Skeletal muscle tissue (tissue), 3 donors: ENCODE measurements at regions not wholly inside any gene's neighbourhood (a gene's known extent, or its start where the extent isn't known, plus 50 kb on each side); places are given as distances from the start of the nearest gene placed in this dataset.

Source experiments
- H3K27ac ChIP-seq: one replicate; pipeline ENCODE4 v1.7.0; 2013; ENCODE audit warnings: mild to moderate bottlenecking, low read depth, low read length, inconsistent platforms
- H3K27me3 ChIP-seq, 3 donors: one replicate each; pipeline ENCODE4 v1.7.0; 2013; ENCODE audit warnings: low read length in 3 of 3; ENCODE audit not compliant: control insufficient read depth in 3 of 3, insufficient read depth in 3 of 3
- H3K36me3 ChIP-seq, 3 donors: one replicate each; pipeline ENCODE4 v1.7.0; 2013; ENCODE audit warnings: low read length in 3 of 3; ENCODE audit not compliant: control insufficient read depth in 3 of 3, insufficient read depth in 3 of 3
- H3K4me1 ChIP-seq, 3 donors: one replicate each; pipeline ENCODE4 v1.7.0; 2013; ENCODE audit warnings: low read length in 3 of 3, mild to moderate bottlenecking in 3 of 3; ENCODE audit not compliant: control insufficient read depth in 3 of 3, insufficient read depth in 3 of 3
- H3K4me3 ChIP-seq, 3 donors: one replicate each; pipeline ENCODE4 v1.7.0; 2013; ENCODE audit warnings: low read length in 3 of 3
- H3K9ac ChIP-seq, 3 donors: one replicate each; pipeline ENCODE4 v1.7.0; 2013; ENCODE audit warnings: low read length in 3 of 3, mild to moderate bottlenecking in 3 of 3, moderate library complexity in 2 of 3, low read depth in 1 of 3
- H3K9me3 ChIP-seq, 3 donors: one replicate each; pipeline ENCODE4 v1.7.0; 2013; ENCODE audit warnings: low read length in 3 of 3; ENCODE audit not compliant: control insufficient read depth in 3 of 3
- donor health status: Osteomylitis.

GRCh38 chr3:5729852-5730251 is 542.3 kb downstream of the EDEM1 start:
- Histone ChIP-seq H3K4me1 (no peaks in the 10 kb centered on the region), H3K27ac (no peak overlapping the region), H3K9me3 (no peaks in the 10 kb centered on the region), H3K36me3 (no peaks in the 10 kb centered on the region), H3K4me3 (no peak overlapping the region), H3K9ac (no peak overlapping the region), H3K27me3 (no peaks in the 10 kb centered on the region)

- no peaks in the 10 kb centered on the region for H3K4me1 ChIP-seq
- no peak overlapping the region for H3K4me3 ChIP-seq
Measured at GRCh38 chr3:5731100-5731499, 543.6 kb downstream of the EDEM1 start.

GRCh38 chr3:5732081-5732480 is 544.6 kb downstream of the EDEM1 start:
- Histone ChIP-seq H3K36me3 (no peaks in the 10 kb centered on the region), H3K27me3 (no peaks in the 10 kb centered on the region), H3K27ac (no peak overlapping the region), H3K4me3 (no peak overlapping the region), H3K4me1 (no peaks in the 10 kb centered on the region), H3K9me3 (no peaks in the 10 kb centered on the region), H3K9ac (no peak overlapping the region)

More at GRCh38 chr3:5731100-5731499, 543.6 kb downstream of the EDEM1 start:
- Histone ChIP-seq H3K27ac (no peak overlapping the region), H3K27me3 (no peaks in the 10 kb centered on the region), H3K36me3 (no peaks in the 10 kb centered on the region), H3K9ac (no peak overlapping the region), H3K9me3 (no peaks in the 10 kb centered on the region)

GRCh38 chr3:5733995-5734394 is 546.5 kb downstream of the EDEM1 start:
- Histone ChIP-seq H3K9ac (no peak overlapping the region), H3K36me3 (no peaks in the 10 kb centered on the region), H3K4me3 (no peak overlapping the region), H3K27me3 (no peaks in the 10 kb centered on the region), H3K4me1 (no peaks in the 10 kb centered on the region), H3K27ac (no peak overlapping the region), H3K9me3 (no peaks in the 10 kb centered on the region)

- H3K4me3 ChIP-seq, result no peak overlapping the region
- H3K9me3 ChIP-seq, result no peaks in the 10 kb centered on the region
- no peaks in the 10 kb centered on the region for H3K27me3 ChIP-seq
- no peak overlapping the region for H3K9ac ChIP-seq
- H3K36me3 ChIP-seq, result no peaks in the 10 kb centered on the region
- H3K27ac ChIP-seq, result no peak overlapping the region
- H3K4me1 ChIP-seq, result no peaks in the 10 kb centered on the region
Measured at GRCh38 chr3:5735896-5736295, 548.4 kb downstream of the EDEM1 start.

GRCh38 chr3:5739299-5739935 is 551.9 kb downstream of the EDEM1 start:
- H3K36me3 ChIP-seq, result no peaks in the 10 kb centered on the region
- no peak overlapping the region for H3K4me3 ChIP-seq
- H3K9ac ChIP-seq, result no peak overlapping the region
- H3K27ac ChIP-seq, result no peak overlapping the region
- H3K27me3 ChIP-seq, result no peaks in the 10 kb centered on the region
- no peaks in the 10 kb centered on the region for H3K4me1 ChIP-seq
- H3K9me3 ChIP-seq, result no peaks in the 10 kb centered on the region

GRCh38 chr3:5739949-5740348 is 552.4 kb downstream of the EDEM1 start:
- Histone ChIP-seq H3K27ac (no peak overlapping the region), H3K9me3 (no peaks in the 10 kb centered on the region), H3K9ac (no peak overlapping the region), H3K36me3 (no peaks in the 10 kb centered on the region), H3K27me3 (no peaks in the 10 kb centered on the region), H3K4me3 (no peak overlapping the region), H3K4me1 (no peaks in the 10 kb centered on the region)

GRCh38 chr3:5741017-5741416 is 553.5 kb downstream of the EDEM1 start:
- no peaks in the 10 kb centered on the region for H3K27me3 ChIP-seq
- H3K36me3 ChIP-seq, result no peaks in the 10 kb centered on the region
- H3K4me1 ChIP-seq, result no peaks in the 10 kb centered on the region
- no peak overlapping the region for H3K27ac ChIP-seq
- H3K9me3 ChIP-seq, result no peaks in the 10 kb centered on the region
- H3K4me3 ChIP-seq, result no peak overlapping the region
- H3K9ac ChIP-seq, result no peak overlapping the region

GRCh38 chr3:5750091-5750490 is 562.6 kb downstream of the EDEM1 start:
- no peaks in the 10 kb centered on the region for H3K36me3 ChIP-seq
- H3K9me3 ChIP-seq, result no peaks in the 10 kb centered on the region
- no peak overlapping the region for H3K4me3 ChIP-seq
- H3K27ac ChIP-seq, result no peak overlapping the region
- no peak overlapping the region for H3K9ac ChIP-seq
- no peaks in the 10 kb centered on the region for H3K4me1 ChIP-seq
- no peaks in the 10 kb centered on the region for H3K27me3 ChIP-seq

- Histone ChIP-seq H3K36me3 (no peaks in the 10 kb centered on the region), H3K4me3 (no peak overlapping the region), H3K9me3 (no peaks in the 10 kb centered on the region), H3K27ac (no peak overlapping the region), H3K4me1 (no peaks in the 10 kb centered on the region), H3K9ac (no peak overlapping the region), H3K27me3 (no peaks in the 10 kb centered on the region)
Measured at GRCh38 chr3:5750874-5751640, 563.5 kb downstream of the EDEM1 start.
